Vagina (tissue), 2 donors: ENCODE measurements at regions not wholly inside any gene's neighbourhood (a gene's known extent, or its start where the extent isn't known, plus 50 kb on each side); places are given as distances from the start of the nearest gene placed in this dataset.

ENCODE experiments used
- DNase-seq, 2 donors: peaks; one replicate each; pipeline ENCODE4 v3.0.0-alpha.2; 2017; ENCODE audit errors: extremely low spot score in 2 of 2
- H3K27ac ChIP-seq: fragments of 200-600 bp; sonication (generic); one replicate; pipeline ENCODE4 v1.5.1; 2019
- H3K27me3 ChIP-seq: fragments of 200-600 bp; sonication (generic); one replicate; pipeline ENCODE4 v1.5.1; 2019
- H3K36me3 ChIP-seq, 2 donors: fragments of 200-600 bp; sonication (generic); one replicate each; pipeline ENCODE4 v1.5.1; 2017 to 2019
- H3K4me1 ChIP-seq: fragments of 200-600 bp; sonication (generic); one replicate; pipeline ENCODE4 v1.5.1; 2019
- H3K4me3 ChIP-seq, 2 donors: fragments of 200-600 bp; sonication (generic); 1 replicate in 1 of 2; 2 replicates in 1 of 2; pipeline ENCODE4 v1.5.1; 2016 to 2019
- H3K9me3 ChIP-seq: fragments of 200-600 bp; sonication (generic); one replicate; pipeline ENCODE4 v1.5.1; 2019
- CTCF ChIP-seq, 3 experiments: fragments of 450-650 bp in 2 of 3; fragments of 200-600 bp in 1 of 3; sonication (generic) in 1 of 3; IDR thresholded peaks; one replicate each; pipeline ENCODE4 v1.5.1; 2017 to 2019; ENCODE audit warnings: antibody characterized with exemption in 3 of 3, mild to moderate bottlenecking in 2 of 3, moderate library complexity in 2 of 3
- POLR2A ChIP-seq, 2 donors: fragments of 450-650 bp; IDR thresholded peaks; one replicate each; pipeline ENCODE4 v1.6.1; 2017; ENCODE audit warnings: antibody characterized with exemption in 2 of 2, mild to moderate bottlenecking in 2 of 2, moderate library complexity in 2 of 2
- POLR2AphosphoS5 ChIP-seq, 2 donors: sonication (generic); formaldehyde crosslinking; IDR thresholded peaks; one replicate each; pipeline ENCODE4 v1.9.0; 2017; ENCODE audit warnings: antibody characterized with exemption in 2 of 2, mild to moderate bottlenecking in 2 of 2, low read depth in 1 of 2; ENCODE audit not compliant: insufficient read depth in 1 of 2
- intact Hi-C: fragments of 100-400 bp; cut with DNase I; formaldehyde crosslinking; loops from one replicate; pipeline ENCODE4 v1.15.1; 2023

DNA sequence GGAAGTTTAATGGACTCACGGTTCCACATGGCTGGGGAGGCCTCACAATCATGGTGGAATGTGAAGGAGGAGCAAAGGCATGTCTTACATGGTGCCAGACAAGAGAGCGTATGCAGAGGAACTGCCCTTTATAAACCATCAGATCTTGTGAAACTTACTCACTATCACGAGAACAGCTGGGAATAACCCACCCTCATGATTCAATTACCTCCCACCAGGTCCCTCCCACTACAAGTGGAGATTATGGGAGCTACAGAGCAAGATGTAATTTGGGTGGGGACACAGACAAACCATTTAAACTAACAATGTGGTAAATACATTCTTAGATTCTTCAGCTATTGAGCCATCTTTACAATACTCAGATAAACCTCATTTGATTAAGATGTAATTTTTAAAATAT, 176.1 kb downstream of the SH3BP4 start:
- no peaks in the 10 kb centered on the region for H3K27me3 ChIP-seq
- intact Hi-C loops, result no loop called here
- no peaks in the 10 kb centered on the region for H3K36me3 ChIP-seq
- no peak for DNase-seq
- H3K9me3 ChIP-seq, result no peaks in the 10 kb centered on the region
- H3K4me1 ChIP-seq, result no peaks in the 10 kb centered on the region
- H3K27ac ChIP-seq, result no peak overlapping the region
- H3K4me3 ChIP-seq, result no peak overlapping the region
- TF ChIP-seq POLR2A (IDR thresholded peaks at IDR 0.05) (no peak), POLR2AphosphoS5 (IDR thresholded peaks at IDR 0.05; ENCODE audit: insufficient read depth in 1 of 2, low read depth in 1 of 2) (no peak), CTCF (IDR thresholded peaks at IDR 0.05) (no peak)

DNA sequence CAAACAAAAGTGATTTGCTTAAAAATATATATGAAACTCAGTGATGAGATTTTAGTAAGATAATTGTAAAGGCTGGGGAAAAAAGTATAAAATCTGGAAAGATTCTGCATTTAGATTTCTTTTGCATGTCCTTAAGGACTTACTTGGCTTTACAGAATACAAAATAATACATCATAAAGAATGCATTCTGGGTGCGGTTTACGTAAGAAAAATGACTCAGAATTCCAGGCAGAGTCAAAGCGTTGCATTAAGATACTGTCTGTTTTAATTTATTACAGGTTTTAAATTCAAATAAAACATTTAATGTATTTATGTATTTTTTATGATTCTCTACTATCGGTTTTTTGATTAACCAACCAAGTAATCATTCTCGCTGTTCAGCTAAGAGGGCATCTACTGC, 178.0 kb downstream of the SH3BP4 start:
- no peaks in the 10 kb centered on the region for H3K4me1 ChIP-seq
- H3K4me3 ChIP-seq, result no peak overlapping the region
- intact Hi-C loops, result loop anchor here (10.0 kb wide), 1 partner anchor 615 kb away; no protein-coding TSS in a partner anchor
- no peaks in the 10 kb centered on the region for H3K9me3 ChIP-seq
- no peaks in the 10 kb centered on the region for H3K27me3 ChIP-seq
- TF ChIP-seq POLR2A (IDR thresholded peaks at IDR 0.05), result no peak
- TF ChIP-seq POLR2AphosphoS5 (IDR thresholded peaks at IDR 0.05; ENCODE audit: insufficient read depth in 1 of 2, low read depth in 1 of 2), result no peak
- no peak for TF ChIP-seq CTCF (IDR thresholded peaks at IDR 0.05)
- H3K27ac ChIP-seq, result no peak overlapping the region
- no peak for DNase-seq
- H3K36me3 ChIP-seq, result no peaks in the 10 kb centered on the region

- H3K27me3 ChIP-seq, result no peaks in the 10 kb centered on the region
- no peak for DNase-seq
Measured at GRCh38 chr2:235131334-235132305, 179.8 kb downstream of the SH3BP4 start.

DNA sequence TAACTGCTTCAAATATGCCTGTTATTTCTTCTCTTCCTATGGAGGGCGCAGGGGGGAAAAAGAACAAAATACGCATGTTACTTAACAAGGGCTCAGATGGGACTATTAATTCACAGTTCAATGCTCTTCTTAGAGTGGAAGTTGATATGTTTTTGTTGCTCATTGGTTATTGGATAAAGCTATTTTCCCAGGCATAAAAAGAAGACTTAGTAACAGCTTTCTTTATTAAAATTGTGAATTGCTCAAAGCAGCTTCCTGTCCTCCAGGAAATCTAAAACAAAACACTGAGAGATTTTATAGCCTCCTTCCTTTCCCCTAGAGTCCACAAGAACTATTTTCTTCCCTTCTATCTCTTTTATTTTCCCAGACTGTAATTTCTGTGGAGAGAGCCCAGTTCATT, 180.8 kb downstream of the SH3BP4 start:
- H3K9me3 ChIP-seq, result no peaks in the 10 kb centered on the region
- intact Hi-C loops, result loop anchor here (10.0 kb wide), 1 partner anchor 612 kb away; no protein-coding TSS in a partner anchor
- no peak overlapping the region for H3K4me3 ChIP-seq
- H3K4me1 ChIP-seq, result no peaks in the 10 kb centered on the region
- no peak overlapping the region for H3K27ac ChIP-seq
- TF ChIP-seq POLR2A (IDR thresholded peaks at IDR 0.05), result no peak
- no peak for TF ChIP-seq POLR2AphosphoS5 (IDR thresholded peaks at IDR 0.05; ENCODE audit: insufficient read depth in 1 of 2, low read depth in 1 of 2)
- TF ChIP-seq CTCF (IDR thresholded peaks at IDR 0.05), result no peak
- no peak for DNase-seq
- no peaks in the 10 kb centered on the region for H3K27me3 ChIP-seq
- H3K36me3 ChIP-seq, result no peaks in the 10 kb centered on the region

More at GRCh38 chr2:235131334-235132305, 179.8 kb downstream of the SH3BP4 start:
- H3K27ac ChIP-seq, result no peak overlapping the region
- no peak overlapping the region for H3K4me3 ChIP-seq
- no peaks in the 10 kb centered on the region for H3K4me1 ChIP-seq
- intact Hi-C loops, result loop anchor here (10.0 kb wide), 1 partner anchor 613 kb away; no protein-coding TSS in a partner anchor
- TF ChIP-seq CTCF (IDR thresholded peaks at IDR 0.05) (no peak), POLR2AphosphoS5 (IDR thresholded peaks at IDR 0.05; ENCODE audit: insufficient read depth in 1 of 2, low read depth in 1 of 2) (no peak), POLR2A (IDR thresholded peaks at IDR 0.05) (no peak)
- H3K9me3 ChIP-seq, result no peaks in the 10 kb centered on the region
- no peaks in the 10 kb centered on the region for H3K36me3 ChIP-seq

- no peak overlapping the region for H3K27ac ChIP-seq
- DNase-seq, result peak in 1 of 2 donors; percentile 62
- no peaks in the 10 kb centered on the region for H3K27me3 ChIP-seq
- no peaks in the 10 kb centered on the region for H3K36me3 ChIP-seq
- H3K4me1 ChIP-seq, result no peaks in the 10 kb centered on the region
- intact Hi-C loops, result loop anchor here (10.0 kb wide), 1 partner anchor 611 kb away; no protein-coding TSS in a partner anchor
- TF ChIP-seq CTCF (IDR thresholded peaks at IDR 0.05) (no peak), POLR2AphosphoS5 (IDR thresholded peaks at IDR 0.05; ENCODE audit: insufficient read depth in 1 of 2, low read depth in 1 of 2) (no peak), POLR2A (IDR thresholded peaks at IDR 0.05) (no peak)
- H3K9me3 ChIP-seq, result no peaks in the 10 kb centered on the region
- H3K4me3 ChIP-seq, result no peak overlapping the region
Measured at GRCh38 chr2:235133837-235134236, 182.0 kb downstream of the SH3BP4 start.
